ENCODE measurements at regions not wholly inside any gene's neighbourhood (a gene's known extent, or its start where the extent isn't known, plus 50 kb on each side); places are given as distances from the start of the nearest gene placed in this dataset.

DNA sequence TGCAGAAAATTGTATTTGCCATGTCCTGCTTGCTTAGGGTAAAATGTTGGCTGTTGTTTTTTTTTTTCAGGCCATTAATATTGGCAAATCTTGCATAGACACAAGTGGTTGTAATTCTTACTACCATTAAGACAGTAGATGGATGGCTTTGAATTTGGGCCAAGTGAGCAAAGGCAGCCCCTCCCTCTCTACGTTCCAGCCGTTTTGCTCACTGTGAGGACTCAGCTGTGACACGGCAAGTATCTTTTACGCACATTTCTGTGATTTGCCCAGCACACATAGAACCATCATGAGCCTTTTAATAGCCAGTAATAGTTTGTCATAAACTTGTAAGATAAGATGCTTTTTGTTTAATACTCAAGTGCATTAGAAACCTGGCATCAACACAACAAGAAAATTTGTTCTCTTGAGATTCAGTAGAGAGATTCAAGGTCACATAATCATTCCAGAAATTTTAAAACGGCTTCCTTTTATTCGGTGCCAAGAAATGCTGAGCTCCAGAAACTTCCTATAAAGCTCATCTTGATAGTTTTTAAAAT, 205.2 kb upstream of the ADCY2 start:
- H3K9me3 Mint-ChIP-seq (ENCODE audit: insufficient read depth) = peaks cover 3% of the 10 kb centered on the region
- Histone ChIP-seq H3K9me3 (ENCODE audit: control extremely low read depth in 1 of 3, control insufficient read depth in 2 of 3, insufficient read depth in 1 of 3, low read length in 2 of 3) (no peaks in the 10 kb centered on the region), H3K4me2 (replicated peaks; ENCODE audit: low read depth, low read length, poor library complexity, severe bottlenecking) (no peak overlapping the region), H3K4me3 (ENCODE audit: control extremely low read depth in 1 of 5, extremely low read depth in 1 of 5, insufficient read depth in 1 of 5, low read depth in 2 of 5, low read length in 4 of 5) (no peak overlapping the region), H3K27ac (ENCODE audit: low read length in 2 of 2) (no peak overlapping the region), H3K9ac (ENCODE audit: low read length) (no peak overlapping the region), H4K20me1 (ENCODE audit: control insufficient read depth, insufficient read depth, low read length, poor library complexity, severe bottlenecking) (no peaks in the 10 kb centered on the region), H3K27me3 (replicated peaks in 1 of 4; ENCODE audit: control extremely low read depth in 1 of 4, control insufficient read depth in 3 of 4, insufficient read depth in 4 of 4, low read length in 3 of 4) (peaks cover 0 to 2% (median 0%) of the 10 kb centered on the region in 4 experiments), H3K79me2 (ENCODE audit: control insufficient read depth, insufficient read depth, low read length) (no peaks in the 10 kb centered on the region), H3K36me3 (replicated peaks in 1 of 2; ENCODE audit: control extremely low read depth in 1 of 2, control insufficient read depth in 1 of 2, extremely low read depth in 1 of 2, insufficient read depth in 2 of 2, low read length in 1 of 2) (no peaks in the 10 kb centered on the region), H3K4me1 (ENCODE audit: control insufficient read depth in 2 of 2, insufficient read depth in 2 of 2, low read length in 2 of 2) (no peaks in the 10 kb centered on the region), H2AFZ (ENCODE audit: insufficient read depth, low read depth, low read length, poor library complexity, severe bottlenecking) (no peak overlapping the region)
- no peak overlapping the region for H3K4me3 Mint-ChIP-seq
- intact Hi-C loops (cut with micrococcal nuclease) = no loop called here
- CTCF ChIA-PET = no interaction called here
- no CpG with 5 or more reads among the region's 6 CpGs for WGBS (ENCODE audit: insufficient coverage)
- POLR2A ChIA-PET = no interaction called here
- no peaks in the 10 kb centered on the region for H3K27me3 Mint-ChIP-seq
- H3K4me1 Mint-ChIP-seq = no peaks in the 10 kb centered on the region
- TF ChIP-seq, protein P1, sequence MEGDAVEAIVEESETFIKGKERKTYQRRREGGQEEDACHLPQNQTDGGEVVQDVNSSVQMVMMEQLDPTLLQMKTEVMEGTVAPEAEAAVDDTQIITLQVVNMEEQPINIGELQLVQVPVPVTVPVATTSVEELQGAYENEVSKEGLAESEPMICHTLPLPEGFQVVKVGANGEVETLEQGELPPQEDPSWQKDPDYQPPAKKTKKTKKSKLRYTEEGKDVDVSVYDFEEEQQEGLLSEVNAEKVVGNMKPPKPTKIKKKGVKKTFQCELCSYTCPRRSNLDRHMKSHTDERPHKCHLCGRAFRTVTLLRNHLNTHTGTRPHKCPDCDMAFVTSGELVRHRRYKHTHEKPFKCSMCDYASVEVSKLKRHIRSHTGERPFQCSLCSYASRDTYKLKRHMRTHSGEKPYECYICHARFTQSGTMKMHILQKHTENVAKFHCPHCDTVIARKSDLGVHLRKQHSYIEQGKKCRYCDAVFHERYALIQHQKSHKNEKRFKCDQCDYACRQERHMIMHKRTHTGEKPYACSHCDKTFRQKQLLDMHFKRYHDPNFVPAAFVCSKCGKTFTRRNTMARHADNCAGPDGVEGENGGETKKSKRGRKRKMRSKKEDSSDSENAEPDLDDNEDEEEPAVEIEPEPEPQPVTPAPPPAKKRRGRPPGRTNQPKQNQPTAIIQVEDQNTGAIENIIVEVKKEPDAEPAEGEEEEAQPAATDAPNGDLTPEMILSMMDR (IDR thresholded peaks at IDR 0.05) = no peak
- no peak for TF ChIP-seq EZH2 (IDR thresholded peaks at IDR 0.05; ENCODE audit: borderline replicate concordance, insufficient read depth, low read depth, low read length, poor library complexity, severe bottlenecking)
- no peak overlapping the region for H3K27ac Mint-ChIP-seq
- ATAC-seq (ENCODE audit: low read depth) (no peak), DNase-seq (no peak)

DNA sequence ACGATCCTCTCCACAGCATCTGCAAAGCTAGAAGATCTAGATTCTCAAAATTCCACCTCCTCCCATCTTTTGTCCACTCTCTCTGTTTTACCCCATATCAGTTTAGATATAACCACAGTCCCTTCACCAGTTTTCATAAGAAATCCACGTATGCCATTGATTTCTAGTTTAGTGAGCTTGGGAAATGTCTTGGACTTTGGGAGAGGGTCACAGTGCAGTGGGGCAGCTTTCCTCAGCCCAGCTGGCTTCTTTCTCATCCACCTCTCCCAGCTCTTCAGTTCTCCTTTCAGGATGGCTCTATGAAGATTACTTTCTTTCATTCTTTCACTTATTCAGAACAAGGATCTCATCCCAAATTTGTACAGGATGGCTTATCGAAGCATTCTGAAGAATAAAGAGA, 203.9 kb upstream of the ADCY2 start:
- Histone ChIP-seq H3K36me3 (replicated peaks in 1 of 2; ENCODE audit: control extremely low read depth in 1 of 2, control insufficient read depth in 1 of 2, extremely low read depth in 1 of 2, insufficient read depth in 2 of 2, low read length in 1 of 2) (no peaks in the 10 kb centered on the region), H3K4me3 (ENCODE audit: control extremely low read depth in 1 of 5, extremely low read depth in 1 of 5, insufficient read depth in 1 of 5, low read depth in 2 of 5, low read length in 4 of 5) (no peak overlapping the region), H4K20me1 (ENCODE audit: control insufficient read depth, insufficient read depth, low read length, poor library complexity, severe bottlenecking) (no peaks in the 10 kb centered on the region), H3K27me3 (replicated peaks in 1 of 4; ENCODE audit: control extremely low read depth in 1 of 4, control insufficient read depth in 3 of 4, insufficient read depth in 4 of 4, low read length in 3 of 4) (peaks cover 0 to 2% (median 0%) of the 10 kb centered on the region in 4 experiments), H3K79me2 (ENCODE audit: control insufficient read depth, insufficient read depth, low read length) (no peaks in the 10 kb centered on the region), H3K4me2 (replicated peaks; ENCODE audit: low read depth, low read length, poor library complexity, severe bottlenecking) (no peak overlapping the region), H3K27ac (ENCODE audit: low read length in 2 of 2) (no peak overlapping the region), H3K4me1 (ENCODE audit: control insufficient read depth in 2 of 2, insufficient read depth in 2 of 2, low read length in 2 of 2) (no peaks in the 10 kb centered on the region), H3K9ac (ENCODE audit: low read length) (no peak overlapping the region), H2AFZ (ENCODE audit: insufficient read depth, low read depth, low read length, poor library complexity, severe bottlenecking) (no peak overlapping the region), H3K9me3 (ENCODE audit: control extremely low read depth in 1 of 3, control insufficient read depth in 2 of 3, insufficient read depth in 1 of 3, low read length in 2 of 3) (no peaks in the 10 kb centered on the region)
- Mint-ChIP-seq H3K4me3 (no peak overlapping the region), H3K27me3 (no peaks in the 10 kb centered on the region), H3K9me3 (ENCODE audit: insufficient read depth) (no peaks in the 10 kb centered on the region), H3K27ac (no peak overlapping the region), H3K4me1 (no peaks in the 10 kb centered on the region)
- WGBS (ENCODE audit: insufficient coverage) = 76% methylated on average over 2 of the region's 3 CpGs
- intact Hi-C loops (cut with micrococcal nuclease) = no loop called here
- ATAC-seq (ENCODE audit: low read depth) (no peak), DNase-seq (no peak)
- ChIA-PET CTCF (no interaction called here), POLR2A (no interaction called here)
- TF ChIP-seq EZH2 (IDR thresholded peaks at IDR 0.05; ENCODE audit: borderline replicate concordance, insufficient read depth, low read depth, low read length, poor library complexity, severe bottlenecking) = no peak
- TF ChIP-seq, protein P1 (IDR thresholded peaks at IDR 0.05) = no peak
